CD4-positive, alpha-beta T cell (primary cell): ENCODE measurements at regions not wholly inside any gene's neighbourhood (a gene's known extent, or its start where the extent isn't known, plus 50 kb on each side); places are given as distances from the start of the nearest gene placed in this dataset.

Experiments
- ATAC-seq: fragments of 200-7000 bp; cut with Tn5 transposase; one replicate; pipeline ENCODE4 v1.10.0; 2022; ENCODE audit warnings: mild to moderate bottlenecking; ENCODE audit not compliant: poor library complexity
- CTCF ChIA-PET: fragments of 350-600 bp; sonication (Branson Sonifier 250); formaldehyde crosslinking; loops from one replicate; lab custom pipeline; 2021; ENCODE audit warnings: antibody characterized with exemption, inconsistent platforms; lab: Charles Lee
- POLR2A ChIA-PET: fragments of 350-600 bp; sonication (Branson Sonifier 250); formaldehyde crosslinking; loops from one replicate; lab custom pipeline; 2021; ENCODE audit warnings: antibody characterized with exemption, inconsistent platforms; lab: Charles Lee
- DNase-seq, 14 experiments: peaks; one replicate each; pipeline ENCODE4 v3.0.0-alpha.2; 2013 to 2020; ENCODE audit warnings: mixed read lengths in 2 of 14
- H3K27ac ChIP-seq, 2 donors: one replicate each; pipeline versions ENCODE4 v1.5.1 to v1.7.0; 2013; ENCODE audit warnings: low read length in 2 of 2, low read depth in 1 of 2, mild to moderate bottlenecking in 1 of 2
- H3K27me3 ChIP-seq, 2 experiments: 1 replicate in 1 of 2; 2 replicates in 1 of 2; pipeline versions ENCODE4 v1.6.1 to v1.7.0; 2013; ENCODE audit warnings: low read length in 2 of 2, control low read depth in 1 of 2, mild to moderate bottlenecking in 1 of 2, moderate library complexity in 1 of 2; ENCODE audit not compliant: insufficient read depth in 2 of 2, control insufficient read depth in 1 of 2
- H3K36me3 ChIP-seq: one replicate; pipeline ENCODE4 v1.6.1; 2013; ENCODE audit warnings: low read length, control low read depth; ENCODE audit not compliant: insufficient read depth
- H3K4me1 ChIP-seq: one replicate; pipeline ENCODE4 v1.6.1; 2013; ENCODE audit warnings: low read length, control low read depth; ENCODE audit not compliant: insufficient read depth
- H3K4me3 ChIP-seq: one replicate; pipeline ENCODE4 v1.5.1; 2013; ENCODE audit warnings: mild to moderate bottlenecking, low read length, moderate library complexity
- H3K9me3 ChIP-seq, 2 experiments: 1 replicate in 1 of 2; 2 replicates in 1 of 2; pipeline versions ENCODE4 v1.6.1 to v1.7.0; 2013; ENCODE audit warnings: low read length in 2 of 2, mild to moderate bottlenecking in 2 of 2, control low read depth in 1 of 2, moderate library complexity in 1 of 2; ENCODE audit not compliant: control insufficient read depth in 1 of 2, insufficient read depth in 1 of 2
- H3K27ac Mint-ChIP-seq: one replicate; pipeline ENCODE4 v1.8.0; 2020; ENCODE audit warnings: mixed read lengths
- H3K27me3 Mint-ChIP-seq: one replicate; pipeline ENCODE4 v1.8.0; 2021; ENCODE audit warnings: mixed read lengths
- H3K36me3 Mint-ChIP-seq: one replicate; pipeline ENCODE4 v1.8.0; 2021; ENCODE audit warnings: low read depth, mixed read lengths
- H3K4me1 Mint-ChIP-seq: one replicate; pipeline ENCODE4 v1.8.0; 2021; ENCODE audit warnings: low read depth, mixed read lengths
- H3K4me3 Mint-ChIP-seq: one replicate; pipeline ENCODE4 v1.8.0; 2020; ENCODE audit warnings: mild to moderate bottlenecking, mixed read lengths
- H3K9me3 Mint-ChIP-seq: one replicate; pipeline ENCODE4 v1.8.0; 2020; ENCODE audit warnings: mixed read lengths
- intact Hi-C, 2 experiments: fragments of 100-400 bp; cut with DNase I in 1 of 2; cut with micrococcal nuclease in 1 of 2; formaldehyde crosslinking; loops; one replicate each; pipeline versions ENCODE4 v1.15.1 to v1.9.0; 2023 to 2025; cut with DNase I, micrococcal nuclease
- TF ChIP-seq, protein P1 (sequence below): fragments of 200-600 bp; IDR thresholded peaks from one replicate; pipeline ENCODE4 v1.8.0; 2022; ENCODE audit warnings: antibody characterized with exemption, mild to moderate bottlenecking

DNA sequence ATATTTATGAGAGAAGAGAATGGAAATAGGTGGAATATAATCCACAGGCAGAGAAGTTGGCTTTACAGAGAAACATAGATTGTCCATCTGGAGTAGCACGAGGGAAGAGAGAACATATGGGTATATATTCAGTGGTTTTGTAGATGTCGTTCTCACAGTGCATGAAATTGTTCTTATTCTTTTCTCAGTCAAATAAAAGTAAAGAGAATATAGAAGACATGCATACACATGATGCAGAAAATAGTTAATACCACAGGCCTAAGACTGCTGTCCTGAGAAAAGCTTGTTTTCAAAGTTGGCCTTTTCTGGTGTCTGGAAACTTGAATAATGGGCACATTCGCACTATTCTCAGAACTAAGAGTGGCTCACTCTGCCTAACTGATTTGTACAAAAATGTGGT, 378.1 kb downstream of the GABRG1 start:
- Mint-ChIP-seq H3K4me3 (no peak overlapping the region), H3K9me3 (peaks cover 7% of the 10 kb centered on the region), H3K27me3 (no peaks in the 10 kb centered on the region), H3K4me1 (no peaks in the 10 kb centered on the region), H3K36me3 (no peaks in the 10 kb centered on the region), H3K27ac (no peak overlapping the region)
- Histone ChIP-seq H3K27me3 (no peaks in the 10 kb centered on the region), H3K27ac (no peak overlapping the region), H3K9me3 (peaks cover 0 to 3% of the 10 kb centered on the region in 2 experiments), H3K4me3 (no peak overlapping the region), H3K36me3 (no peaks in the 10 kb centered on the region), H3K4me1 (no peaks in the 10 kb centered on the region)
- intact Hi-C loops, result no loop called here
- DNase-seq (no peak), ATAC-seq (no peak)
- ChIA-PET POLR2A (no interaction called here), CTCF (no interaction called here)
- TF ChIP-seq, protein P1, sequence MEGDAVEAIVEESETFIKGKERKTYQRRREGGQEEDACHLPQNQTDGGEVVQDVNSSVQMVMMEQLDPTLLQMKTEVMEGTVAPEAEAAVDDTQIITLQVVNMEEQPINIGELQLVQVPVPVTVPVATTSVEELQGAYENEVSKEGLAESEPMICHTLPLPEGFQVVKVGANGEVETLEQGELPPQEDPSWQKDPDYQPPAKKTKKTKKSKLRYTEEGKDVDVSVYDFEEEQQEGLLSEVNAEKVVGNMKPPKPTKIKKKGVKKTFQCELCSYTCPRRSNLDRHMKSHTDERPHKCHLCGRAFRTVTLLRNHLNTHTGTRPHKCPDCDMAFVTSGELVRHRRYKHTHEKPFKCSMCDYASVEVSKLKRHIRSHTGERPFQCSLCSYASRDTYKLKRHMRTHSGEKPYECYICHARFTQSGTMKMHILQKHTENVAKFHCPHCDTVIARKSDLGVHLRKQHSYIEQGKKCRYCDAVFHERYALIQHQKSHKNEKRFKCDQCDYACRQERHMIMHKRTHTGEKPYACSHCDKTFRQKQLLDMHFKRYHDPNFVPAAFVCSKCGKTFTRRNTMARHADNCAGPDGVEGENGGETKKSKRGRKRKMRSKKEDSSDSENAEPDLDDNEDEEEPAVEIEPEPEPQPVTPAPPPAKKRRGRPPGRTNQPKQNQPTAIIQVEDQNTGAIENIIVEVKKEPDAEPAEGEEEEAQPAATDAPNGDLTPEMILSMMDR, result no peak

DNA sequence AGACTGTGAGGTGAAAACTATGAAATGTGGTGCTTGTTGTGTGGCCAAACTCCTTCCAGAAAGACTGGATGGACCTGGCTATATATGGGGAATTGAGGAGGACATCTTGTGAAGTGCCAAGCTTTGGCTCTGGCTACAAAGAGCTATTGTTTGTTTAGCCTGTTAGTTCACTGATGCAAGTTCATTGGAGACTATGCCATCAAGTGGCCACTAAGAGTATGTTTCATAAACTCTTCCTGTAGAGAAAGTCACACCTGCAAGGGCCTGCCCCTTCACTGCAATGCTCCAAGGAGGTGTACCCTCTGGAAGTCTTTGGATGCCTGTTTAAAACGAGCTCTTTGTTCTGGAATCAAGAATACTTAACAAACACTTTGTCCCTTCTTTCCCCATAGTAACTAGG, 382.0 kb downstream of the GABRG1 start:
- no peaks in the 10 kb centered on the region for H3K4me1 Mint-ChIP-seq
- no peak overlapping the region for H3K4me3 ChIP-seq
- H3K4me3 Mint-ChIP-seq, result no peak overlapping the region
- ChIA-PET CTCF (no interaction called here), POLR2A (no interaction called here)
- no peak overlapping the region for H3K27ac Mint-ChIP-seq
- H3K9me3 Mint-ChIP-seq, result peaks cover 18% of the 10 kb centered on the region
- no peaks in the 10 kb centered on the region for H3K4me1 ChIP-seq
- no peaks in the 10 kb centered on the region for H3K36me3 Mint-ChIP-seq
- peaks cover 0 to 3% of the 10 kb centered on the region in 2 experiments for H3K9me3 ChIP-seq
- TF ChIP-seq, protein P1, result no peak
- DNase-seq, result no peak
- ATAC-seq, result no peak
- no peak overlapping the region for H3K27ac ChIP-seq
- no peaks in the 10 kb centered on the region for H3K36me3 ChIP-seq
- intact Hi-C loops, result no loop called here
- no peaks in the 10 kb centered on the region for H3K27me3 Mint-ChIP-seq
- H3K27me3 ChIP-seq, result no peaks in the 10 kb centered on the region

DNA sequence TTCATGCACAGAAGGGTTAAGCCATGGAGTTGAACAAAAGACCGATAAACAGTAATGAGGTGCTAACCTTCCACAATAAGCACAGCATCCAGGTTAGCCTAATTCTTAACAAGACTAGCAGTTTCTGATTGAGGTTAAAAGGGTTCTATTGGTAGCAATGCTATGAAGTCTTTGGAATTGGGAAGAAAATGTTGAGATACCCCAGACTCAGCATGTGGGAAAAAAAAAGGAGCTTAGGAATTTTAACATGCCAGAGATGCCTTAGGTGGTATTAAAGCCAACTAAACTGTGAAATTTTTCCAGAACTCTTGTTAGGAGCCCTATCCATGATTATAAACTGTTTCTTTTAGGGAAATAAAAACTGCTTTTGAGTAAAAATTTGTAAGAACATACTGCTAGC, 391.7 kb downstream of the GABRG1 start:
- no peaks in the 10 kb centered on the region for H3K27me3 Mint-ChIP-seq
- intact Hi-C loops, result no loop called here
- H3K27ac ChIP-seq, result no peak overlapping the region
- H3K4me3 ChIP-seq, result no peak overlapping the region
- H3K36me3 ChIP-seq, result no peaks in the 10 kb centered on the region
- H3K27ac Mint-ChIP-seq, result no peak overlapping the region
- H3K4me3 Mint-ChIP-seq, result no peak overlapping the region
- ChIA-PET POLR2A (no interaction called here), CTCF (no interaction called here)
- DNase-seq (no peak), ATAC-seq (no peak)
- peaks cover 0 to 6% of the 10 kb centered on the region in 2 experiments for H3K9me3 ChIP-seq
- H3K27me3 ChIP-seq, result no peaks in the 10 kb centered on the region
- H3K36me3 Mint-ChIP-seq, result no peaks in the 10 kb centered on the region
- H3K4me1 ChIP-seq, result no peaks in the 10 kb centered on the region
- no peaks in the 10 kb centered on the region for H3K4me1 Mint-ChIP-seq
- peaks cover 7% of the 10 kb centered on the region for H3K9me3 Mint-ChIP-seq
- TF ChIP-seq, protein P1, result no peak
